ENCODE measurements at regions not wholly inside any gene's neighbourhood (a gene's known extent, or its start where the extent isn't known, plus 50 kb on each side); places are given as distances from the start of the nearest gene placed in this dataset.

GRCh38 chr7:118028226-118028625 is 155.0 kb upstream of the CTTNBP2 start:
- no peak for DNase-seq

- no peak for DNase-seq
Measured at GRCh38 chr7:118029826-118030422, 154.0 kb upstream of the LSM8 start.

GRCh38 chr7:118033273-118033672 is 150.7 kb upstream of the LSM8 start:
- no peak for DNase-seq

GRCh38 chr7:118039963-118040489 is 143.9 kb upstream of the LSM8 start:
- DNase-seq: no peak

GRCh38 chr7:118040562-118040961 is 143.4 kb upstream of the LSM8 start:
- no peak for DNase-seq

GRCh38 chr7:118041251-118041878 is 142.6 kb upstream of the LSM8 start:
- no peak for DNase-seq

- no peak for DNase-seq
Measured at GRCh38 chr7:118045629-118046028, 138.3 kb upstream of the LSM8 start.

- no peak for DNase-seq
Measured at GRCh38 chr7:118046086-118046485, 137.9 kb upstream of the LSM8 start.

- no peak for DNase-seq
Measured at GRCh38 chr7:118046801-118047200, 137.2 kb upstream of the LSM8 start.

- no peak for DNase-seq
Measured at GRCh38 chr7:118052336-118052735, 131.6 kb upstream of the LSM8 start.

- no peak for DNase-seq
Measured at GRCh38 chr7:118053353-118053752, 130.6 kb upstream of the LSM8 start.

- DNase-seq: no peak
Measured at GRCh38 chr7:118054529-118054928, 129.4 kb upstream of the LSM8 start.

- no peak for DNase-seq
Measured at GRCh38 chr7:118055647-118056046, 128.3 kb upstream of the LSM8 start.

GRCh38 chr7:118057404-118057803 is 126.6 kb upstream of the LSM8 start:
- DNase-seq: no peak

- DNase-seq: no peak
Measured at GRCh38 chr7:118059209-118059608, 124.8 kb upstream of the LSM8 start.

GRCh38 chr7:118060692-118061091 is 123.3 kb upstream of the LSM8 start:
- DNase-seq: no peak

GRCh38 chr7:118061386-118061785 is 122.6 kb upstream of the LSM8 start:
- no peak for DNase-seq

- DNase-seq: no peak
Measured at GRCh38 chr7:118072893-118073674, 110.9 kb upstream of the LSM8 start.

GRCh38 chr7:118075936-118076335 is 108.0 kb upstream of the LSM8 start:
- DNase-seq: no peak

GRCh38 chr7:118076564-118076963 is 107.4 kb upstream of the LSM8 start:
- DNase-seq: no peak

- DNase-seq: no peak
Measured at GRCh38 chr7:118078015-118078414, 105.9 kb upstream of the LSM8 start.

- DNase-seq: no peak
Measured at GRCh38 chr7:118079369-118079768, 104.6 kb upstream of the LSM8 start.

- no peak for DNase-seq
Measured at GRCh38 chr7:118080947-118081346, 103.0 kb upstream of the LSM8 start.

GRCh38 chr7:118082506-118082905 is 101.5 kb upstream of the LSM8 start:
- DNase-seq: no peak
